Esophagus (tissue), 2 donors: ENCODE measurements at regions not wholly inside any gene's neighbourhood (a gene's known extent, or its start where the extent isn't known, plus 50 kb on each side); places are given as distances from the start of the nearest gene placed in this dataset.

Source experiments
- H3K27ac ChIP-seq, 2 donors: one replicate each; pipeline ENCODE4 v1.5.1; 2013; ENCODE audit warnings: low read depth in 2 of 2, mild to moderate bottlenecking in 2 of 2, inconsistent platforms in 1 of 2, low read length in 1 of 2, moderate library complexity in 1 of 2
- H3K27me3 ChIP-seq, 2 donors: one replicate each; pipeline ENCODE4 v1.6.1; 2013; ENCODE audit warnings: low read length in 2 of 2, control low read depth in 1 of 2, mild to moderate bottlenecking in 1 of 2; ENCODE audit not compliant: insufficient read depth in 2 of 2, control insufficient read depth in 1 of 2
- H3K36me3 ChIP-seq, 2 donors: one replicate each; pipeline ENCODE4 v1.6.1; 2013; ENCODE audit warnings: low read length in 1 of 2; ENCODE audit not compliant: control insufficient read depth in 2 of 2, insufficient read depth in 2 of 2
- H3K4me1 ChIP-seq, 2 donors: one replicate each; pipeline ENCODE4 v1.6.1; 2013; ENCODE audit warnings: low read length in 1 of 2; ENCODE audit not compliant: control insufficient read depth in 2 of 2, insufficient read depth in 2 of 2
- H3K4me3 ChIP-seq, 2 donors: one replicate each; pipeline ENCODE4 v1.5.1; 2013; ENCODE audit warnings: low read length in 2 of 2, mild to moderate bottlenecking in 2 of 2, low read depth in 1 of 2, moderate library complexity in 1 of 2
- H3K9me3 ChIP-seq, 2 donors: one replicate each; pipeline ENCODE4 v1.6.1; 2013; ENCODE audit warnings: mild to moderate bottlenecking in 2 of 2, low read depth in 1 of 2, low read length in 1 of 2, moderate library complexity in 1 of 2; ENCODE audit not compliant: control insufficient read depth in 2 of 2, insufficient read depth in 1 of 2
- WGBS, 2 donors: extraction: QIAGEN DNeasy Blood & Tissue Kit; methylation state at CpG; one replicate each; pipeline ENCODE4 v1.1.7; 2013; 5-methylcytosine and 5-hydroxymethylcytosine counted together
- donor health status: healthy with polysubstance abuse.
- donor health status: Bipolar disorder and iron deficiency.

DNA sequence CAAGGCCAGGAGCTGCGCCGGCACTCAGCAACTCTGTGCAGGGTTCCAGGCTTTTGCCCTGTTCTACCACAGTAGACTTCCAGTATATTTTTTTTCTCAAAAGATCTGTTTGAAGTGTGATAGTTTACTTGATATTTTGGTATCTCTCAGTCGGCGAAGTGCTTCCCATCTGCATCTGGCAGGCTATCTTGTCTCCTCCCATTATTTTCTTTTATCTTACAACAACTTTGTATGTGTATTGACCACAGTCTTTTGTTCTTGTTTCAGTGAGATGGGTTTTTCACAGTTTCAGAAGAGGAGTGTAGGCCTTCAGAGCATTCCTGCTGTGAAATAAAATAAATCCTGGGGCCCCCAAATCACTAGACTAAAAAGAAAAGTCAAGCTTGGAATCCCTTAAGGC is 292.9 kb downstream of the PTGER3 start:
- H3K27me3 ChIP-seq, result no peaks in the 10 kb centered on the region
- H3K36me3 ChIP-seq, result no peaks in the 10 kb centered on the region
- H3K4me3 ChIP-seq, result no peak overlapping the region
- H3K27ac ChIP-seq, result no peak overlapping the region
- H3K4me1 ChIP-seq, result peaks cover 0 to 3% of the 10 kb centered on the region in 2 donors
- H3K9me3 ChIP-seq, result peaks cover 0 to 10% of the 10 kb centered on the region in 2 donors
- 80 to 89% methylated on average over 4 of the region's 4 CpGs for whole genome bisulfite sequencing, 2 donors

DNA sequence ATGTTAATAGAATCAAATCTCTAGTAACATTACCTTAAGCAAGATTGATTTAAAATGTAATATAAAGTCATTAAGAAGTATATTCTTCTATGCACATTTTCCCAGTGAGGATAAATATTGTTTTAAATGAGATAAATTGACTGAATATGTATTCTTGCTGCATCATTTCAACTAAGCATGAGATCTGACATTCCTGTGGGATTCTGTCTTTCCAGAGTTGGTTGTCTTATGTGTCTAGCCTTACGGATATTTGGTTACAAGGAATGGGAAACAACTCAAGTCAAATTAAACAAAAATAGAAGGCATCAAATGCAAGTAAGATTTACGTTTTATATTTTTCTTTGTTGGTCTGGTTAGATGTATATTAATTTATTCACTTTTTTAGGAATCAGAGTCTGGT is 287.5 kb downstream of the PTGER3 start:
- Histone ChIP-seq H3K27me3 (no peaks in the 10 kb centered on the region), H3K9me3 (no peaks in the 10 kb centered on the region), H3K27ac (no peak overlapping the region), H3K36me3 (no peaks in the 10 kb centered on the region), H3K4me1 (no peaks in the 10 kb centered on the region), H3K4me3 (no peak overlapping the region)
- WGBS, 2 donors, result 61 to 62% methylated on average over 2 of the region's 2 CpGs

- H3K9me3 ChIP-seq, result no peaks in the 10 kb centered on the region
- no peaks in the 10 kb centered on the region for H3K36me3 ChIP-seq
- H3K4me3 ChIP-seq, result no peak overlapping the region
- no peaks in the 10 kb centered on the region for H3K27me3 ChIP-seq
- H3K4me1 ChIP-seq, result no peaks in the 10 kb centered on the region
- H3K27ac ChIP-seq, result no peak overlapping the region
- WGBS, 2 donors, result 75 to 86% methylated on average over 2 of the region's 2 CpGs
Observed at GRCh38 chr1:70762386-70762785, 285.2 kb downstream of the PTGER3 start.

DNA sequence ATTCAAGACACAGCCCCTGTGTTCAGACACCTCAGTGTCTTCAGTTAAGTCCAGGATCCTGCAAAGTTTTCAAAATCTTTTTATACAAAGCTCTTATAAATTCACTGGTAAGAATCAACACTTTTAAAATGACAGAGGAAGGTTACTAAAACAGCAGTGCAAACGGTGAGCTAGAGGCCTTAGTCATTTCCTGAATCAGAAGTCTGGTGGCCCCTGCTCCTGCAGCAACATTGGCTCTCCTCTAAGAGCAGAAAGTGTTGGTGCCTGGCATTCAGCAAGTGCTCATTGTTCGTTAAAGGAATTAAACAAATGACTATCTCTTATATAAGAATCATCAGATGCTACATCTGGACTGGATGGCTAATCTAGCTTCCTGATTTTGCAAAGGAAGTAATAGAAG is 282.9 kb downstream of the PTGER3 start:
- Histone ChIP-seq H3K9me3 (no peaks in the 10 kb centered on the region), H3K4me3 (no peak overlapping the region), H3K27me3 (no peaks in the 10 kb centered on the region), H3K4me1 (no peaks in the 10 kb centered on the region), H3K36me3 (no peaks in the 10 kb centered on the region), H3K27ac (no peak overlapping the region)
- whole genome bisulfite sequencing, 2 donors, result 37 to 44% methylated on average over 2 of the region's 2 CpGs

DNA sequence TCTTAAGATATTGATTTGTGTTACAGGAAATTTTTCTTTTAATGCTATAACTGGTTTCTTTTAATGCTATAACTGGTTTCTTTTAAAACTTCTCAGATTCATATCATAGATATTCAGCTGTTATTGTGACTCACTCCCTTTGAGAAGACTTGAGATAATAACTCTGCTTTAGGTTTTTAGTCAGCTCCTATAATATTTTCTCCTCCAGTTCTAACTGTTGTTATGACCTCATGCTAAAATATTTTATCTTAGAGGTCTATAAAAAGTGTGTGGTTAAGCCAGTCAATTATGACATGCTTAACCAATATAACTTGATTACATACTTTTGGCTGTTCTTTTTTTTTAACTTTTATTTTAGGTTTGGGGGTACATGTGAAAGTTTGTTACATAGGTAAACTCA is 280.2 kb downstream of the PTGER3 start:
- H3K36me3 ChIP-seq, result no peaks in the 10 kb centered on the region
- no peak overlapping the region for H3K27ac ChIP-seq
- H3K4me3 ChIP-seq, result no peak overlapping the region
- no peaks in the 10 kb centered on the region for H3K27me3 ChIP-seq
- H3K4me1 ChIP-seq, result no peaks in the 10 kb centered on the region
- no peaks in the 10 kb centered on the region for H3K9me3 ChIP-seq

- WGBS, 2 donors, result 48 to 67% methylated on average over 1 of the region's 1 CpG
- no peak overlapping the region for H3K27ac ChIP-seq
Observed at GRCh38 chr1:70768216-70768615, 279.4 kb downstream of the PTGER3 start.

GRCh38 chr1:70778056-70778762 is 269.4 kb downstream of the PTGER3 start:
- H3K4me3 ChIP-seq, result no peak overlapping the region
- no peak overlapping the region for H3K27ac ChIP-seq
- H3K36me3 ChIP-seq, result no peaks in the 10 kb centered on the region
- no peaks in the 10 kb centered on the region for H3K9me3 ChIP-seq
- no peaks in the 10 kb centered on the region for H3K4me1 ChIP-seq
- H3K27me3 ChIP-seq, result no peaks in the 10 kb centered on the region
- 69 to 74% methylated on average over 2 of the region's 2 CpGs for WGBS, 2 donors

More at GRCh38 chr1:70768216-70768615, 279.4 kb downstream of the PTGER3 start:
- H3K4me1 ChIP-seq, result no peaks in the 10 kb centered on the region
- H3K36me3 ChIP-seq, result no peaks in the 10 kb centered on the region
- no peaks in the 10 kb centered on the region for H3K9me3 ChIP-seq
- no peak overlapping the region for H3K4me3 ChIP-seq
- H3K27me3 ChIP-seq, result no peaks in the 10 kb centered on the region

DNA sequence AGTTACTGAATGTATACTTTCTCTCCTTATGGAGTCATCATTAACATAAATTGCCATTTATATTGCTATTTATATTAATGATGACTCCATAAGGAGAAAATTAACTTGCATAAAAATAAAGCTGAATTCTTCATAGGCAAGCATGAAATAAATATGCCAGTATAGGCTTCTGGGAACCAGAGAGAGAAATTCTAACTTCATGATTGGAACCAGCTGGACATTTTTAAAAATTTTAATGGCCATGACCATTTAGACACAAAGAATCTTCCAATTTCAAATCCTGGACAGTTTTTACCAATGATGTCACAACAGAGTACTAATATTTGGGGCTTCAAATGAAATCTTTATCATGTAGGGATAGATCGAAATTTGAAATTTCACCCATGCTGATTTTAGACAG is 268.7 kb downstream of the PTGER3 start:
- Histone ChIP-seq H3K4me3 (no peak overlapping the region), H3K36me3 (no peaks in the 10 kb centered on the region), H3K9me3 (no peaks in the 10 kb centered on the region), H3K27me3 (no peaks in the 10 kb centered on the region), H3K27ac (no peak overlapping the region), H3K4me1 (no peaks in the 10 kb centered on the region)
- 82 to 93% methylated on average over 1 of the region's 1 CpG for WGBS, 2 donors

DNA sequence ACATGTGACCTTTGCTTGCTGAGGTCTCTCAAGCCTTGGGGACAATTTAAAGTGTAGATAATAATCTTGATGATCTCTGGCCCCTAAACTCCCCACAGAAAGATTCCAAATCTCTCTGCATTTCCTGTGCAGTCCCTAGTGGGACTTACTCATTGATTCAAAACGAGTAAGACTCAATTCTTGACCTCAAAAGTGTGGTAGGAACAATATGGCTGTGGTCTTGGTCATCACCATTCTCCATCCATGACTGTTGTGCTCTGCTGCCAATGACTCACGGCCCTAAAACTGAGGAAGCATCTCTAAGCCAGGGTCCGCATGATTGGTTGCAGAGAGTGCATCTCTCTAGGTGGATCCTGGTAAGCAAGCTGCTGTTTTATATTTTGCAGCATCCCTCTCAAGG is 268.0 kb downstream of the PTGER3 start:
- Histone ChIP-seq H3K9me3 (no peaks in the 10 kb centered on the region), H3K4me1 (no peaks in the 10 kb centered on the region), H3K27me3 (no peaks in the 10 kb centered on the region), H3K4me3 (no peak overlapping the region), H3K27ac (no peak overlapping the region), H3K36me3 (no peaks in the 10 kb centered on the region)
- 55 to 56% methylated on average over 3 of the region's 3 CpGs for WGBS, 2 donors

DNA sequence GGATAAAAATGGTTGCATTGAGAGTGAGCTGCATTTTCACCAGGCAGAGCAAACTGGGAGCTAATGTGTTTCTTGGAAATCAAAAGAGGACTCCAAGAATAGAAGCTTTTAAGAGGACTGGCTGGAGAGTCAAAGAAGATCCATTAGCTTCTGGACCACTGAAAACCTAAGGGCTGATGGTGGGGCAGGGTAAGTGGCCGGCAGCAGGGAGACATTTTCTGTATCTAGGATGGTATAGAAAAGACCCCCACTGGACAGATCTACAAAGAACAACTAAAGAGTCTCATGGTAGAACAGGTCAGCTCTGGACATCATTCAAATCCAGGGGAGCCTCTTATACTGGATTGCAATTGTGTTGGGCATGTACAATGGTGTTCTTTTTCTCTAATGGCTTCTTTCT is 262.3 kb downstream of the PTGER3 start:
- H3K27ac ChIP-seq, result no peak overlapping the region
- H3K36me3 ChIP-seq, result no peaks in the 10 kb centered on the region
- no peak overlapping the region for H3K4me3 ChIP-seq
- no peaks in the 10 kb centered on the region for H3K27me3 ChIP-seq
- H3K9me3 ChIP-seq, result no peaks in the 10 kb centered on the region
- no peaks in the 10 kb centered on the region for H3K4me1 ChIP-seq
- WGBS, 2 donors, result 77 to 87% methylated on average over 1 of the region's 1 CpG
